PC-9 (cell line): ENCODE measurements at regions not wholly inside any gene's neighbourhood (a gene's known extent, or its start where the extent isn't known, plus 50 kb on each side); places are given as distances from the start of the nearest gene placed in this dataset.

Experiments
- BruUV-seq: library from RNA; stranded (reverse); fragments of 400-500 nt; replicated peaks from 2 replicates; lab custom pipeline; 2021; lab: Mats Ljungman, UMichigan
- CTCF ChIA-PET: fragments of 300-600 bp; sonication (Branson Sonifier 250); formaldehyde crosslinking; loops from one replicate; lab custom pipeline; 2022; ENCODE audit warnings: antibody characterized with exemption; lab: Charles Lee
- POLR2A ChIA-PET: fragments of 300-600 bp; sonication (Branson Sonifier 250); formaldehyde crosslinking; loops from one replicate; lab custom pipeline; 2022; ENCODE audit warnings: antibody characterized with exemption; ENCODE audit not compliant: unreplicated experiment; lab: Charles Lee
- DNase-seq, 2 experiments: peaks; one replicate each; pipeline versions ENCODE4 v3.0.0 to v3.0.0-alpha.2; 2015 to 2022; ENCODE audit warnings: mixed read lengths in 1 of 2
- H2AFZ ChIP-seq: fragments of 200-600 bp; sonication (generic); 2 replicates; pipeline ENCODE4 v1.8.1; 2017; ENCODE audit warnings: antibody characterized with exemption
- H3F3A ChIP-seq: fragments of 200-600 bp; sonication (generic); 2 replicates; pipeline ENCODE4 v1.8.1; 2017; ENCODE audit warnings: antibody characterized with exemption, mild to moderate bottlenecking, low read depth; ENCODE audit not compliant: insufficient read depth
- H3K27ac ChIP-seq: fragments of 200-600 bp; sonication (generic); 2 replicates; pipeline ENCODE4 v1.6.1; 2016; ENCODE audit warnings: mixed run types
- H3K27me3 ChIP-seq: fragments of 200-600 bp; sonication (generic); 2 replicates; pipeline ENCODE4 v1.6.1; 2016; ENCODE audit warnings: low read depth, mixed run types; ENCODE audit not compliant: insufficient read depth
- H3K36me3 ChIP-seq: fragments of 200-600 bp; sonication (generic); 2 replicates; pipeline ENCODE4 v1.6.1; 2016; ENCODE audit warnings: low read depth, mixed run types
- H3K4me1 ChIP-seq: fragments of 200-600 bp; sonication (generic); replicated peaks from 2 replicates; pipeline ENCODE4 v1.6.1; 2016; ENCODE audit warnings: mixed run types; ENCODE audit not compliant: insufficient read depth
- H3K4me2 ChIP-seq: fragments of 200-600 bp; sonication (generic); 2 replicates; pipeline ENCODE4 v1.6.1; 2017; ENCODE audit warnings: mixed run types
- H3K4me3 ChIP-seq: fragments of 200-600 bp; sonication (generic); 2 replicates; pipeline ENCODE4 v1.6.1; 2016; ENCODE audit warnings: mixed run types
- H3K79me2 ChIP-seq: fragments of 200-600 bp; sonication (generic); 2 replicates; pipeline ENCODE4 v1.6.1; 2017; ENCODE audit warnings: low read depth, mixed run types
- H3K9me2 ChIP-seq: fragments of 200-600 bp; sonication (generic); 2 replicates; pipeline ENCODE4 v1.8.1; 2017; ENCODE audit warnings: mild to moderate bottlenecking; ENCODE audit not compliant: insufficient read depth
- H3K9me3 ChIP-seq: fragments of 200-600 bp; sonication (generic); 2 replicates; pipeline ENCODE4 v1.8.1; 2016; ENCODE audit warnings: low read depth; ENCODE audit not compliant: insufficient read depth
- H4K20me1 ChIP-seq: fragments of 200-600 bp; sonication (generic); 2 replicates; pipeline ENCODE4 v1.8.1; 2017; ENCODE audit not compliant: insufficient read depth
- CTCF ChIP-seq: fragments of 200-600 bp; sonication (generic); conservative IDR thresholded peaks from 2 replicates; pipeline ENCODE4 v1.6.1; 2017; ENCODE audit warnings: mixed run types, antibody characterized with exemption, mild to moderate bottlenecking, moderate library complexity
- EZH2 ChIP-seq: fragments of 200-600 bp; sonication (generic); IDR thresholded peaks from 2 replicates; pipeline ENCODE4 v1.8.0; 2017; ENCODE audit warnings: antibody characterized with exemption, low read depth
- intact Hi-C: fragments of 100-400 bp; cut with micrococcal nuclease; formaldehyde crosslinking; loops from one replicate; pipeline ENCODE4 v1.10.0; 2022; ENCODE audit not compliant: unreplicated experiment

GRCh38 chr10:93199191-93199751 is 125.6 kb downstream of the CYP26A1 start:
- Histone ChIP-seq H3K27ac (no peak overlapping the region), H3K36me3 (no peaks in the 10 kb centered on the region), H3K4me1 (no peaks in the 10 kb centered on the region), H3K9me3 (no peaks in the 10 kb centered on the region), H3K9me2 (no peaks in the 10 kb centered on the region), H3F3A (no peaks in the 10 kb centered on the region), H3K4me3 (no peak overlapping the region), H3K79me2 (no peaks in the 10 kb centered on the region), H3K4me2 (no peak overlapping the region), H3K27me3 (no peaks in the 10 kb centered on the region), H2AFZ (no peak overlapping the region), H4K20me1 (no peaks in the 10 kb centered on the region)
- POLR2A ChIA-PET: no interaction called here
- TF ChIP-seq EZH2 (no peak), CTCF (no peak)
- intact Hi-C loops: no loop called here
- peak in 1 of 2 experiments; percentile 31 for DNase-seq
- CTCF ChIA-PET: no interaction called here
- no TSS peak for BruUV-seq

GRCh38 chr10:93204494-93205485 is 131.1 kb downstream of the CYP26A1 start:
- H3K36me3 ChIP-seq: no peaks in the 10 kb centered on the region
- no peaks in the 10 kb centered on the region for H4K20me1 ChIP-seq
- POLR2A ChIA-PET: no interaction called here
- no peak overlapping the region for H3K27ac ChIP-seq
- no peak overlapping the region for H3K4me2 ChIP-seq
- no peaks in the 10 kb centered on the region for H3K9me2 ChIP-seq
- DNase-seq: no peak
- BruUV-seq: no TSS peak
- H3F3A ChIP-seq: no peaks in the 10 kb centered on the region
- CTCF ChIA-PET: no interaction called here
- intact Hi-C loops: no loop called here
- H3K79me2 ChIP-seq: no peaks in the 10 kb centered on the region
- H3K27me3 ChIP-seq: no peaks in the 10 kb centered on the region
- no peak overlapping the region for H3K4me3 ChIP-seq
- H3K4me1 ChIP-seq: no peaks in the 10 kb centered on the region
- TF ChIP-seq EZH2 (no peak), CTCF (no peak)
- H3K9me3 ChIP-seq: no peaks in the 10 kb centered on the region
- no peak overlapping the region for H2AFZ ChIP-seq

GRCh38 chr10:93206652-93207051 is 133.0 kb downstream of the CYP26A1 start:
- no peaks in the 10 kb centered on the region for H3F3A ChIP-seq
- no peaks in the 10 kb centered on the region for H3K36me3 ChIP-seq
- ChIA-PET CTCF (no interaction called here), POLR2A (interaction anchor here (0.6 kb wide), 1 partner anchor 22 kb away, joined by 3 read pairs; no protein-coding TSS in a partner anchor)
- H3K27ac ChIP-seq: no peak overlapping the region
- no peaks in the 10 kb centered on the region for H3K9me3 ChIP-seq
- no peaks in the 10 kb centered on the region for H3K79me2 ChIP-seq
- H3K27me3 ChIP-seq: no peaks in the 10 kb centered on the region
- intact Hi-C loops: no loop called here
- H3K4me1 ChIP-seq: no peaks in the 10 kb centered on the region
- no peaks in the 10 kb centered on the region for H3K9me2 ChIP-seq
- no TSS peak for BruUV-seq
- DNase-seq: no peak
- no peak for TF ChIP-seq EZH2
- no peak for TF ChIP-seq CTCF
- H4K20me1 ChIP-seq: no peaks in the 10 kb centered on the region
- no peak overlapping the region for H3K4me3 ChIP-seq
- no peak overlapping the region for H3K4me2 ChIP-seq
- no peak overlapping the region for H2AFZ ChIP-seq
